ENCODE measurements at regions not wholly inside any gene's neighbourhood (a gene's known extent, or its start where the extent isn't known, plus 50 kb on each side); places are given as distances from the start of the nearest gene placed in this dataset.

DNA sequence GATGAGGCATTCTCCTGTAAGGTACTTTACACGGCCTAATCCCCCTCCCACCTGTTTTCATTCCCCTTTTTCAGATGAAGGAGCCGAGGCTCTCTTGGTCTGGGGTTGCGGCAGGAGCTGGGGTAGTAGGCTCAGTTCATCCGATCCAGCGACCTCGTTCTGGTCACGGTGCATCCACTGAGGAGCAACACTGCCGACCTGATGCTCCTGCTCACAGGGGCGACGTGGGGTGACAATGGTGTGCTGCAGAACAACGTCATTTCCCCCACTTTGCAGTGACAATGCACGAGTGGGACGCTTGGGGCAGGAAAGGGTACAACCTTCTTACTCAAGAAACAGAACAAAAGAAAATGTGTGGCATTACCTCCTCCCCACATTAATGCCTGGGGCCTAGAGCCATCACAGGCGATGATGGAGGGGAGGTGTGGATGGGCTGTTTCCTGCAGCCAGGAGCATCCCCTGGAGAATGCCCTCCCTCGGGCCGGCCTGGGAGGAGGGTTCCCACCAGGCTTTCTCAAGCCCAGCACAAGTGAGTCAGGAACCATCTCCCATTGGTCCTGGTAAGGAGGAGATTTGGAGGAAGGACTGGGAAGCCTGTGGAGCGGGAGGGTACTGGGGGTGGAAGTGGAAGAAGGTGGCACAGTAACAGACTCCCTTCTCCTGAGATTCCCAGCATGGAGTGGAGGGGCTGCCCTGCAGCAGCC is 125.6 kb downstream of the SPATA19 start:
- TF ChIP-seq POLR2A (IDR thresholded peaks at IDR 0.05; ENCODE audit: low read depth, low read length): no peak
- TF ChIP-seq TAF1 (IDR thresholded peaks at IDR 0.05; ENCODE audit: borderline replicate concordance, low read depth, low read length): no peak
